ENCODE measurements at regions not wholly inside any gene's neighbourhood (a gene's known extent, or its start where the extent isn't known, plus 50 kb on each side); places are given as distances from the start of the nearest gene placed in this dataset.

GRCh38 chr4:126960760-126961159 is 672.0 kb upstream of the INTU start:
- DNase-seq (ENCODE audit: low spot score) = no peak
- no peak for TF ChIP-seq CTCF (conservative IDR thresholded peaks at IDR 0.05; ENCODE audit: low read depth)
- ChIA-PET POLR2A (ENCODE audit: low non-redundant PET) (no interaction called here), CTCF (interaction anchor here (0.7 kb wide), 1 partner anchor 353 kb away, joined by 4 read pairs; no protein-coding TSS in a partner anchor)
- no peak overlapping the region for H3K27ac ChIP-seq

GRCh38 chr4:126961661-126962060 is 671.1 kb upstream of the INTU start:
- no peak overlapping the region for H3K27ac ChIP-seq
- ChIA-PET POLR2A (ENCODE audit: low non-redundant PET) (no interaction called here), CTCF (no interaction called here)
- TF ChIP-seq CTCF (conservative IDR thresholded peaks at IDR 0.05; ENCODE audit: low read depth) = no peak
- no peak for DNase-seq (ENCODE audit: low spot score)

GRCh38 chr4:126965877-126966276 is 666.9 kb upstream of the INTU start:
- no peak for TF ChIP-seq CTCF (conservative IDR thresholded peaks at IDR 0.05; ENCODE audit: low read depth)
- H3K27ac ChIP-seq = no peak overlapping the region
- no peak for DNase-seq (ENCODE audit: low spot score)
- ChIA-PET POLR2A (ENCODE audit: low non-redundant PET) (no interaction called here), CTCF (no interaction called here)

- TF ChIP-seq CTCF (conservative IDR thresholded peaks at IDR 0.05; ENCODE audit: low read depth) = no peak
- H3K27ac ChIP-seq = no peak overlapping the region
- POLR2A ChIA-PET (ENCODE audit: low non-redundant PET) = no interaction called here
- no peak for DNase-seq (ENCODE audit: low spot score)
- CTCF ChIA-PET = no interaction called here
These were observed 663.2 kb upstream of the INTU start for GRCh38 chr4:126969360-126970235.

- POLR2A ChIA-PET (ENCODE audit: low non-redundant PET) = no interaction called here
- no peak overlapping the region for H3K27ac ChIP-seq
- no peak for DNase-seq (ENCODE audit: low spot score)
- TF ChIP-seq CTCF (conservative IDR thresholded peaks at IDR 0.05; ENCODE audit: low read depth) = no peak
- CTCF ChIA-PET = no interaction called here
These were observed 659.6 kb upstream of the INTU start for GRCh38 chr4:126973201-126973600.

GRCh38 chr4:126976850-126977632 is 655.7 kb upstream of the INTU start:
- CTCF ChIA-PET = no interaction called here
- POLR2A ChIA-PET (ENCODE audit: low non-redundant PET) = no interaction called here
- H3K27ac ChIP-seq = no peak overlapping the region
- no peak for TF ChIP-seq CTCF (conservative IDR thresholded peaks at IDR 0.05; ENCODE audit: low read depth)
- no peak for DNase-seq (ENCODE audit: low spot score)

Data from RWPE1 (cell line).